MCF 10A (cell line): ENCODE measurements at regions not wholly inside any gene's neighbourhood (a gene's known extent, or its start where the extent isn't known, plus 50 kb on each side); places are given as distances from the start of the nearest gene placed in this dataset.

Experiments used
- BruUV-seq: library from RNA; stranded (reverse); fragments of 400-500 nt; replicated peaks from 2 replicates; lab custom pipeline; 2021; lab: Mats Ljungman, UMichigan
- CTCF ChIA-PET: fragments of 300-600 bp; sonication (Branson Sonifier 250); formaldehyde crosslinking; extraction: SDS; loops from one replicate; lab custom pipeline; 2021; ENCODE audit warnings: antibody characterized with exemption, inconsistent platforms; lab: Yijun Ruan, JAX
- POLR2A ChIA-PET: fragments of 300-600, 350-650 bp; sonication (Branson Sonifier 250); formaldehyde crosslinking; extraction: SDS; loops from one replicate; lab custom pipeline; 2020; ENCODE audit warnings: antibody characterized with exemption, inconsistent platforms; lab: Yijun Ruan, JAX
- DNase-seq: peaks from one replicate; pipeline ENCODE4 v3.0.0-alpha.2; 2018; ENCODE audit not compliant: unreplicated experiment
- H3K27ac Mint-ChIP-seq: one replicate; pipeline ENCODE4 v1.8.0; 2022; ENCODE audit warnings: mild to moderate bottlenecking, low read depth, mixed read lengths; ENCODE audit not compliant: unreplicated experiment
- H3K27me3 Mint-ChIP-seq: one replicate; pipeline ENCODE4 v1.8.0; 2022; ENCODE audit warnings: mixed read lengths; ENCODE audit not compliant: insufficient read depth, unreplicated experiment
- H3K36me3 Mint-ChIP-seq: one replicate; pipeline ENCODE4 v1.8.0; 2022; ENCODE audit warnings: mild to moderate bottlenecking, moderate library complexity, mixed read lengths; ENCODE audit not compliant: insufficient read depth, unreplicated experiment
- H3K4me1 Mint-ChIP-seq: one replicate; pipeline ENCODE4 v1.8.0; 2022; ENCODE audit warnings: mixed read lengths; ENCODE audit not compliant: insufficient read depth, unreplicated experiment
- H3K4me3 Mint-ChIP-seq: one replicate; pipeline ENCODE4 v1.8.0; 2022; ENCODE audit warnings: mild to moderate bottlenecking, moderate library complexity, mixed read lengths; ENCODE audit not compliant: unreplicated experiment
- H3K9me3 Mint-ChIP-seq: one replicate; pipeline ENCODE4 v1.8.0; 2022; ENCODE audit warnings: mixed read lengths; ENCODE audit not compliant: unreplicated experiment
- intact Hi-C: fragments of 100-400 bp; cut with micrococcal nuclease; formaldehyde crosslinking; loops from 2 replicates; pipeline ENCODE4 v1.14.1; 2022
- TF ChIP-seq, protein P1 (sequence below): fragments of 200-600 bp; IDR thresholded peaks from one replicate; pipeline ENCODE4 v1.8.0; 2022; ENCODE audit warnings: antibody characterized with exemption, mild to moderate bottlenecking; ENCODE audit not compliant: unreplicated experiment

DNA sequence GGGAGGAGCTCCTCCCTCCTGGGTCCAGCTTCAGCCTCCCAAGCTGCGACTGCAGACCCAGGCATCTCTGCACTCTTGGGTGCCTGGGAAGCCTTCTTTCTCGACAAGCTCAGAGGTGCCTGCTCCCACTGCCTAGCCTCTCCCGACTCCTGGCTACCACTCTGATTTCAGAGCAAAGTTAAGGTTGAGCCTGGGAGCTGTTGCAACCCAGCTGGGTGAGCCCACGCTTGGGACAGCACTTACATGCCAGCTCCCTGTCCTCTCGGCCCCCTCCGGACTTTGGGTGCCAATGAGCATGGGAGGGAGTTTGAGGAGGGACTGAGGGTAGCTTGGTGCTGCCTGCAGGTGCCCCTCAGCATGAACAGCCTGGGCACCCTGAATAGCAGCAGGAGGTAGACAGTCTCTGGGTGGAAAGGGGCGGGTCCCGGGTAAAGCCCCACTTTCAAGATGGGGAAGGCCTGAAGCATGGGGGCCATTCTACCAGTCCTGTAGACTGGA lies 1383.4 kb upstream of the PCDH20 start:
- Mint-ChIP-seq H3K4me3 (no peak overlapping the region), H3K27me3 (peaks cover 11% of the 10 kb centered on the region), H3K27ac (no peak overlapping the region), H3K9me3 (no peaks in the 10 kb centered on the region), H3K4me1 (no peaks in the 10 kb centered on the region), H3K36me3 (no peaks in the 10 kb centered on the region)
- ChIA-PET POLR2A (no interaction called here), CTCF (no interaction called here)
- DNase-seq: no peak
- intact Hi-C loops: no loop called here
- BruUV-seq: no TSS peak
- TF ChIP-seq, protein P1, sequence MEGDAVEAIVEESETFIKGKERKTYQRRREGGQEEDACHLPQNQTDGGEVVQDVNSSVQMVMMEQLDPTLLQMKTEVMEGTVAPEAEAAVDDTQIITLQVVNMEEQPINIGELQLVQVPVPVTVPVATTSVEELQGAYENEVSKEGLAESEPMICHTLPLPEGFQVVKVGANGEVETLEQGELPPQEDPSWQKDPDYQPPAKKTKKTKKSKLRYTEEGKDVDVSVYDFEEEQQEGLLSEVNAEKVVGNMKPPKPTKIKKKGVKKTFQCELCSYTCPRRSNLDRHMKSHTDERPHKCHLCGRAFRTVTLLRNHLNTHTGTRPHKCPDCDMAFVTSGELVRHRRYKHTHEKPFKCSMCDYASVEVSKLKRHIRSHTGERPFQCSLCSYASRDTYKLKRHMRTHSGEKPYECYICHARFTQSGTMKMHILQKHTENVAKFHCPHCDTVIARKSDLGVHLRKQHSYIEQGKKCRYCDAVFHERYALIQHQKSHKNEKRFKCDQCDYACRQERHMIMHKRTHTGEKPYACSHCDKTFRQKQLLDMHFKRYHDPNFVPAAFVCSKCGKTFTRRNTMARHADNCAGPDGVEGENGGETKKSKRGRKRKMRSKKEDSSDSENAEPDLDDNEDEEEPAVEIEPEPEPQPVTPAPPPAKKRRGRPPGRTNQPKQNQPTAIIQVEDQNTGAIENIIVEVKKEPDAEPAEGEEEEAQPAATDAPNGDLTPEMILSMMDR: no peak

DNA sequence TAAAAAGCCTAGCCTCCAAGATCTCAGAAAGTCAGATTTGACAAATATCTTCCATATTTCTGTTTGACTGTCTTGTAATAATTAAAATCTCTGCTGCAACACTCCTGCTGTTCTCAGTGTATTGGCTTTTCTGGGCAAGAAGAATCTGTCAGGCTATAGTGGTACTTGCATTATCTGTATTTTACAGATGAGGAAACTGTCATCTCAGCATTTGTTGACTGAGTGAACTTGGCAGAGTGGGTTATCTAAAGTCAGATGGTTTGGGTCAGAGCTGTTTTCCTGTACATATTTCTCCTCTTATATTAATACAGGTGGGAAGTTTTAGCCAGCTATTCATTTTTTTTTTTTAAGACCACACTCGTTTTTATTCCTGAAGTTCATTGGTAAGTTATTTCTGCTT lies 1378.2 kb upstream of the PCDH20 start:
- peaks cover 11% of the 10 kb centered on the region for H3K27me3 Mint-ChIP-seq
- H3K36me3 Mint-ChIP-seq: no peaks in the 10 kb centered on the region
- ChIA-PET POLR2A (no interaction called here), CTCF (no interaction called here)
- no peak for DNase-seq
- peaks cover 9% of the 10 kb centered on the region for H3K4me1 Mint-ChIP-seq
- no TSS peak for BruUV-seq
- no peaks in the 10 kb centered on the region for H3K9me3 Mint-ChIP-seq
- TF ChIP-seq, protein P1: no peak
- intact Hi-C loops: no loop called here
- no peak overlapping the region for H3K4me3 Mint-ChIP-seq
- no peak overlapping the region for H3K27ac Mint-ChIP-seq

DNA sequence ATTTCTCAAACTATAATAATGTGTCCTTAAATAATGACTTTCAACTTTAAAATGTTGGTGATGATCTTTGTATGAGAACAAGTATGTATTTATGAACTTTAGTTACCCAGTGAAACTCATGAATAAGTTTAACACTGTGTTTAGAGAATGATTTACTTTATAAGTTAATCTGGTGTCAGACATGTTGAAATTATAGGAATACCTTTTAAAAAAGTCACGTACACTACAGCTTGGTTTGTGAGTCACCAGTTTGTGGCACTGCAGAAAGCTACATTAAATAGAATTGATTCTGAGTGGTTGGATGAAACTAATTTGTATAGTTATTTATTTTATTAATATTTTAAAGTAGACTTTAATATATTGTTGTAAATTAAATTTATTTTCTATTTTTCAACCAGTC lies 1366.2 kb upstream of the PCDH20 start:
- no peaks in the 10 kb centered on the region for H3K36me3 Mint-ChIP-seq
- no peak overlapping the region for H3K4me3 Mint-ChIP-seq
- H3K27ac Mint-ChIP-seq: no peak overlapping the region
- H3K27me3 Mint-ChIP-seq: peaks cover 12% of the 10 kb centered on the region
- BruUV-seq: no TSS peak
- POLR2A ChIA-PET: no interaction called here
- CTCF ChIA-PET: no interaction called here
- H3K9me3 Mint-ChIP-seq: no peaks in the 10 kb centered on the region
- DNase-seq: no peak
- TF ChIP-seq, protein P1: no peak
- H3K4me1 Mint-ChIP-seq: no peaks in the 10 kb centered on the region
- intact Hi-C loops: no loop called here

DNA sequence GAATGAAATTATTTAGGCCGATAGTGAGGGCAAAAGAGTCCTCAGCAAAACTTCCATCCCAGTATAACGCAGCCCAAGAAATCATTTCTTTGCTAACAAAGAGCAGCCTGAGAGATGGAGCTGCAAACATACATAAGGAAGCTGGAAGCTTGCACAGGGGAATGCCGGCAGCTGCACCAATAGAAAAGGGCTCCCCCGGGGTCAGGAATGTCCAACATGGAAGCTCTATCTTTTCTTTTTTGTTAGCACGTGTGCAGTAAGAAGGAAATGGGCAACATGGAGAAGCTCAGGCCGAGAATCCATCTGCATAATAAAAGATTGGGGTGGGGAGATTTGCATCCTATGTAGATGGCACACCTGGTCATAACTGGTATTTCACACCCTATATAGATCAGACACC lies 1363.5 kb upstream of the PCDH20 start:
- Mint-ChIP-seq H3K4me1 (no peaks in the 10 kb centered on the region), H3K27ac (no peak overlapping the region), H3K4me3 (no peak overlapping the region), H3K27me3 (peaks cover 12% of the 10 kb centered on the region), H3K9me3 (no peaks in the 10 kb centered on the region), H3K36me3 (no peaks in the 10 kb centered on the region)
- no TSS peak for BruUV-seq
- TF ChIP-seq, protein P1: no peak
- intact Hi-C loops: no loop called here
- ChIA-PET CTCF (interaction anchor here (0.6 kb wide), 1 partner anchor 68 kb away, joined by 3 read pairs; no protein-coding TSS in a partner anchor), POLR2A (no interaction called here)
- no peak for DNase-seq
